ENCODE measurements at regions not wholly inside any gene's neighbourhood (a gene's known extent, or its start where the extent isn't known, plus 50 kb on each side); places are given as distances from the start of the nearest gene placed in this dataset.

- H3K4me3 ChIP-seq (ENCODE audit: low read length) = no peak overlapping the region
- DNase-seq (ENCODE audit: low read depth, low spot score) = no peak
- no peaks in the 10 kb centered on the region; the same call in 1 of the 2 replicates for H3K9me3 ChIP-seq (ENCODE audit: control insufficient read depth, insufficient read depth, low read length)
- H3K4me1 ChIP-seq (ENCODE audit: control insufficient read depth, insufficient read depth, low read length) = no peaks in the 10 kb centered on the region
- no peaks in the 10 kb centered on the region for H3K27me3 ChIP-seq (ENCODE audit: control insufficient read depth, insufficient read depth, low read length)
- no CpG with 5 or more reads among the region's 1 CpG for WGBS (ENCODE audit: insufficient coverage, insufficient read length)
- no peak overlapping the region for H3K27ac ChIP-seq (ENCODE audit: low read length)
- no peaks in the 10 kb centered on the region for H3K36me3 ChIP-seq (ENCODE audit: control insufficient read depth, insufficient read depth, low read length)
Observed at GRCh38 chr5:130546211-130546610, 618.8 kb downstream of the HINT1 start.

DNA sequence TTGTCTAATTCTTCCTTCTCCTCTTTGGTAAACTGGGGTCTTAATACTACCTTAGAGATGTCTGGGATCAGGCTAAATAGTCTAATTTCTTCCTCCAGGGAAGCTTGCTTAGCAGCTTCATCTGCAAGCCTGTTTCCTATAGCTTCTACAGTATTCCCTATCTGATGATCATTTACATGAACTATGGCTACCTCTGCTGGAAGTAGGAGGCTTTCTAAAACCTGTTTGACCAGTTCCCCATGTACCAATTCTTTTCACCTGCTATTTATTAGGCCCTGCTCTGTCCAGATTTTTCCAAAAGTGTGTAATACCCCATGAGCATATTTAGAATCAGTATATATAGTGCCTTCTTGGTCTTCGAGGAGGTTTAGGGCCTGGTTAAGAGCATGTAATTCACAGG lies 619.8 kb downstream of the HINT1 start:
- Histone ChIP-seq H3K4me1 (ENCODE audit: control insufficient read depth, insufficient read depth, low read length) (no peaks in the 10 kb centered on the region), H3K4me3 (ENCODE audit: low read length) (no peak overlapping the region), H3K27me3 (ENCODE audit: control insufficient read depth, insufficient read depth, low read length) (no peaks in the 10 kb centered on the region), H3K27ac (ENCODE audit: low read length) (no peak overlapping the region), H3K9me3 (ENCODE audit: control insufficient read depth, insufficient read depth, low read length) (no peaks in the 10 kb centered on the region; the same call in 1 of the 2 replicates), H3K36me3 (ENCODE audit: control insufficient read depth, insufficient read depth, low read length) (no peaks in the 10 kb centered on the region)
- no peak for DNase-seq (ENCODE audit: low read depth, low spot score)
- no CpG with 5 or more reads among the region's 1 CpG for WGBS (ENCODE audit: insufficient coverage, insufficient read length)

GRCh38 chr5:130541617-130542221 lies 623.3 kb downstream of the HINT1 start:
- H3K9me3 ChIP-seq (ENCODE audit: control insufficient read depth, insufficient read depth, low read length) = no peaks in the 10 kb centered on the region; the same call in 1 of the 2 replicates
- WGBS (ENCODE audit: insufficient coverage, insufficient read length) = no CpG with 5 or more reads among the region's 3 CpGs

DNA sequence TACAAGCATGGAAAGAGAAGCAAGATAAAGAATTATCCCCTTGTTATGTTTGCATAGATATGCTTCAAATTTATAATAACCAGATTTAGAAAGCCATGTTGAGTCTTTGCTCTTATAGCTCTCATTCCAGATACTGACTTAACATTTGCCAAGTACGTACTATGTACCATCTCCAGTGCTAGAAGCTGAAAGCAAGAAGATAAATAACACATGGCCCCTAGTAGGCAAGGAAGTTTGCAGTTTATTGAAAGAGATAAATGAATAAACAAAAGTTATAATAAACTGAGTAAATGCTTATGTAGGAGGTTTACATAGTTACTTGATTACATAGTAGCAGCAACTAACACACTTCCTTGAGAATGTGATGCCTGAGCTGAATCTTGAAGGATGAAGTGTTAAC lies 628.4 kb downstream of the HINT1 start:
- Histone ChIP-seq H3K9me3 (ENCODE audit: control insufficient read depth, insufficient read depth, low read length) (no peaks in the 10 kb centered on the region), H3K4me1 (ENCODE audit: control insufficient read depth, insufficient read depth, low read length) (no peaks in the 10 kb centered on the region), H3K4me3 (ENCODE audit: low read length) (no peak overlapping the region), H3K27me3 (ENCODE audit: control insufficient read depth, insufficient read depth, low read length) (no peaks in the 10 kb centered on the region), H3K27ac (ENCODE audit: low read length) (no peak overlapping the region), H3K36me3 (ENCODE audit: control insufficient read depth, insufficient read depth, low read length) (no peaks in the 10 kb centered on the region)
- no peak for DNase-seq (ENCODE audit: low read depth, low spot score)
- no CpG with 5 or more reads among the region's 1 CpG for WGBS (ENCODE audit: insufficient coverage, insufficient read length)

More at GRCh38 chr5:130541617-130542221, 623.3 kb downstream of the HINT1 start:
- H3K27me3 ChIP-seq (ENCODE audit: control insufficient read depth, insufficient read depth, low read length) = no peaks in the 10 kb centered on the region
- no peak overlapping the region for H3K27ac ChIP-seq (ENCODE audit: low read length)
- no peak overlapping the region for H3K4me3 ChIP-seq (ENCODE audit: low read length)
- no peaks in the 10 kb centered on the region for H3K4me1 ChIP-seq (ENCODE audit: control insufficient read depth, insufficient read depth, low read length)
- H3K36me3 ChIP-seq (ENCODE audit: control insufficient read depth, insufficient read depth, low read length) = no peaks in the 10 kb centered on the region
- no peak for DNase-seq (ENCODE audit: low read depth, low spot score)

DNA sequence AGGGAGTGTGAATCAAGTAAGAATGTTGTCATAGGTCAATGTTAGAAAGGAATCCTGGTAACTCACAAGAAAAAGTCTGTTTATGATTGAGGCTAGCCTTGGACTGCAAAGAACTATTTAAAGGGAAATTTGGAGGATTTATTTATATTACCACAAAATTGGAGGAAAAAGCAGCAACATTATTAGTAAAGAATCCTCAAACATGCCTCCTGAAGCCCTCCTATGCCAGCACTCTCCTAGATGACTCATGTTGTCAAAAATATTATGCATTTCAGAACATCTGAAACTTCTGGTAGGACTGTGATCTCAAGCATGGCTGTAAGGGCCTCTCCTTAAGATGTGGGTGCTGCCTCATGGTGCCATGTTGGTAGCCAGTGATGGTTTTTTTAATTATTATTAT lies 628.5 kb downstream of the CHSY3 start:
- Histone ChIP-seq H3K4me3 (ENCODE audit: low read length) (no peak overlapping the region), H3K27ac (ENCODE audit: low read length) (no peak overlapping the region), H3K36me3 (ENCODE audit: control insufficient read depth, insufficient read depth, low read length) (no peaks in the 10 kb centered on the region), H3K4me1 (ENCODE audit: control insufficient read depth, insufficient read depth, low read length) (no peaks in the 10 kb centered on the region), H3K27me3 (ENCODE audit: control insufficient read depth, insufficient read depth, low read length) (no peaks in the 10 kb centered on the region), H3K9me3 (ENCODE audit: control insufficient read depth, insufficient read depth, low read length) (no peaks in the 10 kb centered on the region)
- no peak for DNase-seq (ENCODE audit: low read depth, low spot score)

- H3K27ac ChIP-seq (ENCODE audit: low read length) = no peak overlapping the region
- no peaks in the 10 kb centered on the region for H3K4me1 ChIP-seq (ENCODE audit: control insufficient read depth, insufficient read depth, low read length)
- no peak for DNase-seq (ENCODE audit: low read depth, low spot score)
- no peaks in the 10 kb centered on the region for H3K9me3 ChIP-seq (ENCODE audit: control insufficient read depth, insufficient read depth, low read length)
- WGBS (ENCODE audit: insufficient coverage, insufficient read length) = no CpG with 5 or more reads among the region's 8 CpGs
- no peaks in the 10 kb centered on the region for H3K27me3 ChIP-seq (ENCODE audit: control insufficient read depth, insufficient read depth, low read length)
- no peak overlapping the region for H3K4me3 ChIP-seq (ENCODE audit: low read length)
- H3K36me3 ChIP-seq (ENCODE audit: control insufficient read depth, insufficient read depth, low read length) = no peaks in the 10 kb centered on the region
Observed at GRCh38 chr5:130529511-130530485, 625.5 kb downstream of the CHSY3 start.

GRCh38 chr5:130529111-130529510 lies 624.8 kb downstream of the CHSY3 start:
- no peaks in the 10 kb centered on the region for H3K9me3 ChIP-seq (ENCODE audit: control insufficient read depth, insufficient read depth, low read length)
- DNase-seq (ENCODE audit: low read depth, low spot score) = no peak
- no peaks in the 10 kb centered on the region for H3K36me3 ChIP-seq (ENCODE audit: control insufficient read depth, insufficient read depth, low read length)
- H3K4me3 ChIP-seq (ENCODE audit: low read length) = no peak overlapping the region
- no peaks in the 10 kb centered on the region for H3K4me1 ChIP-seq (ENCODE audit: control insufficient read depth, insufficient read depth, low read length)
- no peaks in the 10 kb centered on the region for H3K27me3 ChIP-seq (ENCODE audit: control insufficient read depth, insufficient read depth, low read length)
- WGBS (ENCODE audit: insufficient coverage, insufficient read length) = no CpG with 5 or more reads among the region's 1 CpG
- H3K27ac ChIP-seq (ENCODE audit: low read length) = no peak overlapping the region

- no peak overlapping the region for H3K4me3 ChIP-seq (ENCODE audit: low read length)
- H3K27ac ChIP-seq (ENCODE audit: low read length) = no peak overlapping the region
- no peaks in the 10 kb centered on the region for H3K4me1 ChIP-seq (ENCODE audit: control insufficient read depth, insufficient read depth, low read length)
- no peak for DNase-seq (ENCODE audit: low read depth, low spot score)
- no peaks in the 10 kb centered on the region for H3K36me3 ChIP-seq (ENCODE audit: control insufficient read depth, insufficient read depth, low read length)
- H3K9me3 ChIP-seq (ENCODE audit: control insufficient read depth, insufficient read depth, low read length) = no peaks in the 10 kb centered on the region
- H3K27me3 ChIP-seq (ENCODE audit: control insufficient read depth, insufficient read depth, low read length) = no peaks in the 10 kb centered on the region
Observed at GRCh38 chr5:130528474-130528873, 624.2 kb downstream of the CHSY3 start.

DNA sequence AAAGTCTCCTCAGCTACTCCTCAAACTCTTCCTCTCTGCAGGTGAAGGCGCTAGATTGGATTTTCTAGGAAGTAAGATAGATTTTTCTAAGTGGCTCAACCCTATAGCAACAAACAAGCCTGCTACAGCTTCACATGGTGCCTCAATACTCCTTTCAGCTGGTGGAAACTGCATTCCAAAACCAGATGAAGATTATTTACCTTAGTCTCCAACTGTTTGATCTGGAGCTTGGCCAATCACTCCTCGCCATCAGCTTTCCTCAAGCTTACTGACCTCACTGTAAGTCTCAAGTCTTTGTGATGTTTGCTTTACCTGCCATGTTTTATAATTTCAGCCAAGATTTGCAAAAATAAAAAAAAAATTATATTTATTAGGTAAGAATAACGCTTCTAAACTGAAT lies 622.4 kb downstream of the CHSY3 start:
- Histone ChIP-seq H3K27me3 (ENCODE audit: control insufficient read depth, insufficient read depth, low read length) (no peaks in the 10 kb centered on the region), H3K4me3 (ENCODE audit: low read length) (no peak overlapping the region), H3K27ac (ENCODE audit: low read length) (no peak overlapping the region), H3K36me3 (ENCODE audit: control insufficient read depth, insufficient read depth, low read length) (no peaks in the 10 kb centered on the region), H3K9me3 (ENCODE audit: control insufficient read depth, insufficient read depth, low read length) (no peaks in the 10 kb centered on the region), H3K4me1 (ENCODE audit: control insufficient read depth, insufficient read depth, low read length) (no peaks in the 10 kb centered on the region)
- no CpG with 5 or more reads among the region's 3 CpGs for WGBS (ENCODE audit: insufficient coverage, insufficient read length)
- no peak for DNase-seq (ENCODE audit: low read depth, low spot score)

DNA sequence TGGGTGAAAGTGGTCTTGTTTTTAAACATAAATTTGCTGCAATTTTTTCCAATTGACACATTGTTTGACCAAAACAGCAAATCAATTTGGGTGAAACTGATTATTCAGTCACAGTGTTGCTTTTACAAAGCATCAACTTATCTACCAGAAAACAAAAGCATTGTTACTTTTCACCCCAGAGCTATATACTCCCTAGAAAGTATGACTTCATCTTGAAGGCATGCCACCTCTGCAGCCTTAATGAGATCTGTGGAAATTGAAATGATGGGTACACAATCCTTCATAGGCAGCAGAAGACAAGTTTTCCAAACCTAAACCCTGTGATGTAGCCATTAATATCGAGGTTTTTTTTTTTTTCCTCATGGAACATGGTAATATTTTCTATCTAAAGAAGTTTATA lies 615.9 kb downstream of the CHSY3 start:
- no CpG with 5 or more reads among the region's 1 CpG for WGBS (ENCODE audit: insufficient coverage, insufficient read length)
- DNase-seq (ENCODE audit: low read depth, low spot score) = no peak
- Histone ChIP-seq H3K27me3 (ENCODE audit: control insufficient read depth, insufficient read depth, low read length) (no peaks in the 10 kb centered on the region), H3K9me3 (ENCODE audit: control insufficient read depth, insufficient read depth, low read length) (no peaks in the 10 kb centered on the region), H3K36me3 (ENCODE audit: control insufficient read depth, insufficient read depth, low read length) (no peaks in the 10 kb centered on the region), H3K4me3 (ENCODE audit: low read length) (no peak overlapping the region), H3K27ac (ENCODE audit: low read length) (no peak overlapping the region), H3K4me1 (ENCODE audit: control insufficient read depth, insufficient read depth, low read length) (no peaks in the 10 kb centered on the region)
